Suprapubic skin (tissue), 4 donors: ENCODE measurements at regions not wholly inside any gene's neighbourhood (a gene's known extent, or its start where the extent isn't known, plus 50 kb on each side); places are given as distances from the start of the nearest gene placed in this dataset.

Experiments used
- DNase-seq, 2 donors: peaks; one replicate each; pipeline ENCODE4 v3.0.0-alpha.2; 2019; ENCODE audit warnings: low spot score in 2 of 2
- H3K27ac ChIP-seq: fragments of 200-600 bp; sonication (generic); one replicate; pipeline ENCODE4 v1.5.1; 2019
- H3K27me3 ChIP-seq: fragments of 200-600 bp; sonication (generic); one replicate; pipeline ENCODE4 v1.5.1; 2019
- H3K36me3 ChIP-seq: fragments of 200-600 bp; sonication (generic); one replicate; pipeline ENCODE4 v1.5.1; 2019
- H3K4me1 ChIP-seq: fragments of 200-600 bp; sonication (generic); one replicate; pipeline ENCODE4 v1.5.1; 2019
- H3K4me3 ChIP-seq: fragments of 200-600 bp; sonication (generic); one replicate; pipeline ENCODE4 v1.5.1; 2019; ENCODE audit warnings: mild to moderate bottlenecking
- H3K9me3 ChIP-seq: fragments of 200-600 bp; sonication (generic); one replicate; pipeline ENCODE4 v1.5.1; 2019
- CTCF ChIP-seq, 2 donors: fragments of 200-600 bp in 1 of 2; fragments of 450-650 bp in 1 of 2; sonication (generic) in 1 of 2; IDR thresholded peaks; one replicate each; pipeline ENCODE4 v1.5.1; 2016 to 2019; ENCODE audit warnings: antibody characterized with exemption in 2 of 2, mild to moderate bottlenecking in 1 of 2, moderate library complexity in 1 of 2
- EP300 ChIP-seq: sonication (generic); formaldehyde crosslinking; IDR thresholded peaks from one replicate; pipeline ENCODE4 v1.6.1; 2017; ENCODE audit warnings: antibody characterized with exemption
- POLR2A ChIP-seq, 2 donors: fragments of 450-650 bp; IDR thresholded peaks; one replicate each; pipeline ENCODE4 v1.6.1; 2017; ENCODE audit warnings: antibody characterized with exemption in 2 of 2, mild to moderate bottlenecking in 2 of 2, moderate library complexity in 2 of 2
- POLR2AphosphoS5 ChIP-seq, 3 donors: sonication (generic); formaldehyde crosslinking; IDR thresholded peaks; one replicate each; pipeline ENCODE4 v1.6.1; 2017; ENCODE audit warnings: antibody characterized with exemption in 3 of 3
- WGBS: methylation state at CpG from one replicate; pipeline ENCODE4 v1.1.5; 2018; 5-methylcytosine and 5-hydroxymethylcytosine counted together

DNA sequence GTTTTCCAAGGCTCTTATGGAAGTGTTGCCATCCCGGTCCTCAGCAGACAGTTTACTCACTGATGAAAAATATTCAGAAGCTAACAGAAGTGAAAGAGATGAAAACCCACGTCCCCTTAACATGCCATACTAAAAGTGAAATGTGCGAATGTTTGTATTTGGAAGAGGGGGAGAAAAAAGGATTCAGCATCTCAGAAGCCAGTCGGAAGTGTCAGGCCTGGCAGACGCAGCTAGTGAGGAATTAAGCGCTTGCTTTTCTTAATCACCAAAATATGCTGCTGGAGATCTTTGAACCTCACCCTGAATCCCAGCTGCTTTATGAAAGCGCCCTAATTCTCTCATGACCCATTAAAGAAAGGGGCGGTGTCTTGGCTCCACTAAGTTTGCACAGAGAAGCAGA is 653.7 kb downstream of the DCDC2C start:
- 53% methylated on average over 8 of the region's 8 CpGs for WGBS
- H3K27me3 ChIP-seq: no peaks in the 10 kb centered on the region
- H3K4me1 ChIP-seq: no peaks in the 10 kb centered on the region
- TF ChIP-seq EP300 (no peak), CTCF (IDR thresholded peaks at IDR 0.05) (no peak), POLR2AphosphoS5 (IDR thresholded peaks at IDR 0.05) (no peak), POLR2A (IDR thresholded peaks at IDR 0.05) (no peak)
- H3K27ac ChIP-seq: no peak overlapping the region
- no peak overlapping the region for H3K4me3 ChIP-seq
- DNase-seq: no peak
- no peaks in the 10 kb centered on the region for H3K9me3 ChIP-seq
- no peaks in the 10 kb centered on the region for H3K36me3 ChIP-seq

DNA sequence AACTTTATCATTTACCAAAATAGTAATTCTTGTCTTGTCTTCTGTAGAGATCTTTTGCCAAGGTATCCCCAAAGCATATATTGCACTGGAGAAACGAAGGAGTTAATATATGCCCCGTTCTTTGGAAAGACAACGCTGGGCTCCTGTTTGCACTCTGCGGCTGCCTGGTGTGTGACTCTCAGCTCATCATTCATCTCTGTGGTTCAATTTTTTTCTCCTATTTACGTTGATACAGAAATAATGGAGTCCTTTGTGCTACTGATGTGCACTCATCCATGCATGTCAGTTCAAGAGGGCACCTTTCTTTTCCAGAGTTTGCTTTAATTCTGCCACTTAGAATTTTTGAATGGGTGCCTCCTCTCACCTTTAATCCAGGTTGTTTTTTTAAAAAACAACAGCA is 655.5 kb downstream of the DCDC2C start:
- Histone ChIP-seq H3K36me3 (no peaks in the 10 kb centered on the region), H3K27me3 (no peaks in the 10 kb centered on the region), H3K27ac (no peak overlapping the region), H3K4me3 (no peak overlapping the region), H3K9me3 (no peaks in the 10 kb centered on the region), H3K4me1 (no peaks in the 10 kb centered on the region)
- TF ChIP-seq POLR2A (IDR thresholded peaks at IDR 0.05) (no peak), CTCF (IDR thresholded peaks at IDR 0.05) (no peak), POLR2AphosphoS5 (IDR thresholded peaks at IDR 0.05) (no peak), EP300 (no peak)
- no peak for DNase-seq
- 60% methylated on average over 5 of the region's 5 CpGs for WGBS

DNA sequence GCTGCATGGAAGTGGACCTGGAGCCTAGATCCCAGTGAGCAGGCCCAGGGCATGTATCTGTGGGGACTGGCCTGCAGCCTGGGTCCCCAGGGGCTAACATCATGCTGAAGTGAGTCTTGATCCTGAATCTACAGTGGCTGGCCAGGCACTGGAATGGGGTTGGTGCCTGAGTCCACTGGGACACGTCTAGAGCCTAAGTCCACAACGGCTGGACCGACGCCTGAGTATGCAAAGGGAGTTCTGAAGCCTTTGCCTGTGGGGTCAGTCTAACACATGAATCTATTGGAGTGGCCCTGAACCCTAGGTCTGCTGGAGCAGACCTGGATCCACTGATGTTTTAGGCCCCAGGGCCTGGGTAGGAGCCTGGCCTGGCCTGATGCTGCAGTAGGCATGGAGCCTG is 665.5 kb downstream of the DCDC2C start:
- peaks cover 4% of the 10 kb centered on the region for H3K9me3 ChIP-seq
- no peak for DNase-seq
- H3K4me3 ChIP-seq: no peak overlapping the region
- TF ChIP-seq CTCF (IDR thresholded peaks at IDR 0.05) (no peak), EP300 (no peak), POLR2A (IDR thresholded peaks at IDR 0.05) (no peak)
- H3K36me3 ChIP-seq: no peaks in the 10 kb centered on the region
- no peaks in the 10 kb centered on the region for H3K4me1 ChIP-seq
- no peak overlapping the region for H3K27ac ChIP-seq
- H3K27me3 ChIP-seq: no peaks in the 10 kb centered on the region
- WGBS: 92% methylated on average over 4 of the region's 4 CpGs

GRCh38 chr2:4369826-4370419 is 666.5 kb downstream of the DCDC2C start:
- Histone ChIP-seq H3K27me3 (no peaks in the 10 kb centered on the region), H3K9me3 (peaks cover 4% of the 10 kb centered on the region), H3K4me1 (no peaks in the 10 kb centered on the region), H3K36me3 (no peaks in the 10 kb centered on the region), H3K27ac (no peak overlapping the region), H3K4me3 (no peak overlapping the region)
- DNase-seq: no peak
- no peak for TF ChIP-seq POLR2A (IDR thresholded peaks at IDR 0.05)
- no peak for TF ChIP-seq POLR2AphosphoS5 (IDR thresholded peaks at IDR 0.05)
- TF ChIP-seq EP300: no peak
- no peak for TF ChIP-seq CTCF (IDR thresholded peaks at IDR 0.05)
- 54% methylated on average over 3 of the region's 3 CpGs for WGBS

- no peak for DNase-seq
- TF ChIP-seq POLR2AphosphoS5 (IDR thresholded peaks at IDR 0.05): no peak
- TF ChIP-seq EP300: no peak
- TF ChIP-seq CTCF (IDR thresholded peaks at IDR 0.05): no peak
- TF ChIP-seq POLR2A (IDR thresholded peaks at IDR 0.05): no peak
- WGBS: 71% methylated on average over 3 of the region's 3 CpGs
These were observed 667.2 kb downstream of the DCDC2C start for GRCh38 chr2:4370422-4371090.

More at GRCh38 chr2:4370422-4371090, 667.2 kb downstream of the DCDC2C start:
- no peaks in the 10 kb centered on the region for H3K27me3 ChIP-seq
- H3K9me3 ChIP-seq: peaks cover 4% of the 10 kb centered on the region
- no peaks in the 10 kb centered on the region for H3K36me3 ChIP-seq
- H3K27ac ChIP-seq: no peak overlapping the region
- H3K4me1 ChIP-seq: no peaks in the 10 kb centered on the region
- H3K4me3 ChIP-seq: no peak overlapping the region
